ENCODE measurements at regions not wholly inside any gene's neighbourhood (a gene's known extent, or its start where the extent isn't known, plus 50 kb on each side); places are given as distances from the start of the nearest gene placed in this dataset.
"Not testable (repeated sequence)": the region's sequence is repeated elsewhere in the genome, so short reads cannot be mapped to it uniquely, and the experiment has no call there.

DNA sequence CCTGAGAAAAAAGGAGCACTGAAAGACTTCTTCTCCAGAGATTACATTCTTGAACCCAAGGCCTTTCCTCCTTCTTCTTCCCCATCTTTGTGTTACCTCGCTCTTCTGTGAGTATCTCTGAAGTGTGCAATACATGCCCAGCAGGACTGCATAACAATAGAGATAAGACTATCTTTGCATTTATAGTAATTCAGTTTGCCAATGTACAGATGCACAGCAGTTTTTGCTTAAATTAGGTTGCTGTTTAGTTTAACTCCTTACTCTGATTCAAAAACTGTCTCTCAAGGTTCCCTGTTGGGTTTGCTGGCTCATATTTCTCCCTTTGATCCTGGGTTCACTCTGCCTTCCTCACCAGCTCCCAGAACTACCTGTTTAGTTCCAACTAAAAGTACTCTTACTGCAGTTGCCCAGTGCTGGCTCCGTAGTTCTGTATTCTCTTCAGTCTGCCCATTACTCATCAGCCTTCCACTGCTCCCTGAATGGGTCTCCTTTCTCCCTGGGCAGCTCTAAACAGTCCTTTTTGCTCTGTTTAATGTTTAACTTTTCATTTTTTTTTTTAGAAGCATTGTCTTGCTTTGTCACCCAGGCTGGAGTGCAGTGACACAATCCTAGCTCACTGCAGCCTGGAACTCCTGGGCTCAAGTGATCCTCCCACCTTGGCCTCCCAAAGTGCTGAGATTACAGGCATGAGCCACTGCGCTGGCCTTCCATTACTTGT lies 180.6 kb upstream of the CAND1 start:
- DNase-seq: no peak

DNA sequence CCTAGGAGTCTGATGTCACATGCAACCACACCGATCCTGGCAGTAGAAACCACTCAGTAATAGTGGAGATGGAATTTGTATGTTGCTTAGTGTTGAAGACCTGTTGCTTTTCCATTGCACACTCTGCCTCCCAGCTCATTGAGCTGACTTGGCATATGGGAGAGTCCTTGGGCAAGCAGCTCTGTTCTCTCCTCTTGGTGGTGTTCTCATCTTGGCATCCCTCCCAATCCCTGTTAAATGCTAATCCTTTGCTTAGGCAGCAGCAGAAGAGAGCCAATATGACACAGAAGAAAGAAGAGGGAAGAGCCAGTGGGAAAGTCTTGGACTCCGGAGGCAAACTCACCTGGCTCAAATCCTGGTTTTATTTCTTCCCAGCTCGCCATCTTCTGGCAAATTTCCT lies 178.0 kb upstream of the CAND1 start:
- DNase-seq: no peak

DNA sequence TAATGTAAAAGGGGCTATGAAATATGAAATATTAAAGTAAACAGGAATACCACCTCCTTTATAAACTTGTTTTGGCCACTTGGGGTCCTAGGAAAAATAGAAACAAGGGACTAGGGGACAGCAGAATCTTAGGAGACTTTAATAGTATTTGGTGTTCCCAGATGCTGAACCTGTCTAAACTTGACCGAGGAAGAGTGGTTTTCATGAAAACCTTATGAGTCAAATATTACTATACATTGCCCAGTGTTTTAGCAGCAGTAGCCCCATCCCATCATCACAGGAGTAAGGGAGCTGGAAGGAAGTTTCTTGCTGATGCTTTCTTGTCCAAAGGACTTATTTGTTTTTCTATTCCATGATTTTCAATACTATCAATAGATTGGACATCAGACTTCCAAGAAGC lies 177.5 kb upstream of the CAND1 start:
- DNase-seq: no peak

DNA sequence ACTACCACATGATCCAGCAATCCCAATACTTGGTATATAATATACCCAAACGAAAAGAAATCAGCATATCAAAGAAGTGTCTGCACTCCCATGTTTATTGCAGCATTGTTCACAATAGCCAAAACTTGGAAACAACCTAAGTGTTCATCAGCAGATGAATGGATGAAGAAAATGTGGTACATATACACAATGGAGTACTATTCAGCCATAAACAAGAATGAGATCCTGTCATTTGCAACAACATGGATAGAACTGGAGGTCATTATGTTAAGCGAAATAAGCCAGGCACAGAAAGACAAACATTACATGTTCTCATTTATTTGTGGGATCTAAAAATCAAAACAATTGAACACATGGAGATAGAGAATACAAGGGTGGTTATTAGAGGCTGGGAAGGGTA lies 176.2 kb upstream of the CAND1 start:
- not testable (repeated sequence) for DNase-seq

DNA sequence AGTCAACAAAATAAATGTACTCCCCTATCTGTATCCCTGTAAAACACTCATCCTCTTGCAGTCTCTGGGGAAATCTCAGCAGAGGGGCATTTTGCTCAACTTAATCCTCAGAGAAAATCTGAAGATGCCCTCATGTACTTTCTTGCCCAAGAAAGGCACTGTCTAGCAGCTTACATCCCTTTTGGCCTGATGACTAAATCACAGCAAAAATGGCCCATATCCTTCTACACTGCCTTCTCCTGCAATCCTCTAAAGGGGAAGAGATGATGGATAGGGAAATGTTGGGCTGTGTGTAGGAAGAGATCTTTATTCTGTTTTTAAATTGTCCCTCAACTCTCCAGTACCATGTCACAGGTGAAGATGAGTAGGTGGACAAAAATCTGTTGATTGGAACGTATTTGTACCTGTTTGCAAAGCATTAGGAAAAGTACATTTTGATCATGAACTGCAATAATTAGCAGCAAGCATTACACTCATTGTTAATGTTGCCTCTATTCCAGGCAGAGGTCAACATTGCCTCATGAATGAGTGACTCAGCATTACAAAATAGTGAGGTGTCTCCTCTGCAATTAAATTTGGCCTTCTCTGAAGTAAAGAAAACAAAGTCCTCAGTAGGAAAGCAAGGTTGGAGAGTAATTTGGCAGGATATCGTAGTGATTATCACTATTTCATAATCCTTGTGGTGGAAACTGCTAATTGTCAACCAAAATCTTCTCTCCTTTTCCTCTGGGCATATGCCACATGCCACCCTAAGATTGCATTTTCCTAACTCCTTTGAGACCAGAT lies 172.4 kb upstream of the CAND1 start:
- no peak for DNase-seq

DNA sequence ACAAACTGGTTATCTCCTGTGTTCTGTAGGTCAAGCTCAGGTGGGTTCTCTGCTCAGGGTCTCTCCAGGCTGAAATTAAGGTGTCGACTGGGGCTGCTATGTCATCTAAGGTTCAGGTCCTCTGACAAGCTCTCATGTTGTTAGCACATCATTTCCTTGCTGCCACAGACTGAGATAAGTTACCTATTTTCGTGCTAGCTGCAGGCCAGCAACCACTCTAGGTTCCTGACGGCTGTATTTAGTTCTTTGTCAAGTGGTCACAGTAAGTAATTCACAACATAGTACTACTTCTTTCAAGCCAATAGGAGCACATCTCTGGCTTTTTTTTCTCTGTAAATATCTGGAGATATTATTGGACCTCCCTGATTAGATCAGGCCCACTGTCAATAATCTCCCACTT lies 169.3 kb upstream of the CAND1 start:
- no peak for DNase-seq

DNA sequence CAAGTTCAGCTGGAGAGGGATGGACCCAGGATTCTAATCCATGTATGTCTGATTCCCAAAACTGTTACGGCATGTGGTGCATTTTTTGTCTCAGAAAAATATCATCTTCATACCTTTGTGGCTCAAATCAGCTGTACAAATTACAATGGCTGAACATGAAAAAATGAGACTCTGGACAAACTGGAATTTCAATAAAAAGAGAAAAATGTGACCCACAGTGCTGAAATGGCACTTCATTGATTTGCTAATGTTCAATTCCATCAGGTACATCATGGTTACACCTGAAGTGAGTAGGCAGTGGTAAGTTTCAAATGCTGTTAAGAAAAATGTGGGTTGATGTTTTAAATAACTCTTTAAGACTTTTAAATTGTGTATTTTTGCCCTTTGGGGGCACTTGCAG lies 165.6 kb upstream of the CAND1 start:
- DNase-seq: no peak

DNA sequence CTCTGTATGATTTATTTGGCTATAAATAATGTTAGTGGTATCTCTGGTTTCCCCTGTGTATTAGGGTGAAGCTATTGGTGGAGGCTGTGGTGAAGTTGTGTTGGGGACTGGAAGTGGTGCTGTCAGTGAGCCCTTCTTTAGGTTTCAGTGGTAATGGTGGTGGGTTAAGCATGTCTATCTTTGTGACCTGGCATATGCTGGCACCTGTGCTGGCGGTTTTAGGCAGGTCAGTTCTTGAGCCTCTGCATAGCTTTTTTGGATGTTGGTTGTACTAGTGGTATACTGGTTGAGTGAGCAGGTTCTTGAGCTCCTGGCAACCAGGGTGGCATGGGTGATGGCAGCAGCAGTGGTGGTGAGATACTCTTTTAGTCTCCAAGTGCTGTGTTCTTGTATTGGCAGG lies 161.9 kb upstream of the CAND1 start:
- no peak for DNase-seq

DNA sequence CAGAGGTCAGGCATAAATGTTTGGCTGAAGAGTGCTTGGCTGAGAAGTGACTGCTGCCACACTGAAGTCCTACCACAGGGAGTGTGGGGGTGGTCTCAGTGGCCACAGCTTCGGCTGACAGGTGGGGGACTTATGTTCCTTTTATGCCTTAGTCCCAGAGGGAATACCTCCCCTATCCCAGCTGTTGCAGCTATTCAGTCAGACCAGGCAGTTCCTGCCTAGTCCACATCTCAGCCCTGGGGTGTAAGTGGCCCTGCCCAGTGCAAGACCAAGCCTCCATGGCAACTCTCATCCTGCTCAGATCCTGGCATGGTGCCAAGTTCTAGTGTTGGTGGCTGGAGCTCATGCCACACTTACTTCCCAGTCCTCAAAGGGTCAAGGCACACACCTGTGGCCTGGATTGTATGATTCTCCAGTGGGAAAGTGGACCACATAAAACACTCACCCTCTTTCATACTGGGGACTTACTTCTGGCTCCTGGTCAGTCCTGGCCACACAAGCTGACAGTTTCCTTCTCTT lies 161.3 kb upstream of the CAND1 start:
- DNase-seq: no peak

DNA sequence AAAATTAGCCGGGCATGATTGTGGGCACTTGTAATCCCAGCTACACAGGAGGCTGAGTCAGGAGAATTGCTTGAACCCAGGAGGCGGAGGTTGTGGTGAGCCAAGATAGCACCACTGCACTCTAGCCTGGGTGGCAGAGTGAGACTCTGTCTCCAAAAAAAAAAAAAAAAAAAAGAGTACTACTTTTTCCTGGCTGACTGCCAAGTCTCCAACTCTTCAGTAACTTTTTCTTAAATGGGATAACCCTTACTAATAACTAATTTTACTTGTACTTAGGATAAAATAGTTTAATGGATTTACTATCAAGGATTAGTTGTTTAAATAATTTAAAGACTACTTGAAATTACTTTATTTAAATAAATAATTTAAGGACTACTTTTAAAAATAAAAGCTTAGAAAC lies 158.8 kb upstream of the CAND1 start:
- DNase-seq: not testable (repeated sequence)

DNA sequence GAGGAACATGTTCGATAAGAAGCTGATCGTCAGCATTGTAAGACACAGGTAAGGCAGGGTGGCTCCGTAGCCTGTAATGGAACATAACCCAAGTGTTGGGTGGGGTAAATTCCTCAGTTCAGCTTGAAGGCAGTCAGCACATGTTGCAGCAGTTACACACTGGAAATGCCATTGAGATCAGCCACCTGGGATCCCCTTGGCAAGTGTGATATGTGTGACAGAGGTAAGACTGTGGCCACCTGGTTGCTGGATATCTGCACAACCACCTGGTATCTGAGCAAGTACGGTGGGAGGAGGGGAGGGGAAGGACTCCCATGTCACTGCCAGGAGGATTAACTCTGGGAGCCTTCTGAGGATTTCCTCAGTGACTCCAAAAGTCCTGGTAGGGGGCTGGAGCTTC lies 158.0 kb upstream of the CAND1 start:
- DNase-seq: no peak

DNA sequence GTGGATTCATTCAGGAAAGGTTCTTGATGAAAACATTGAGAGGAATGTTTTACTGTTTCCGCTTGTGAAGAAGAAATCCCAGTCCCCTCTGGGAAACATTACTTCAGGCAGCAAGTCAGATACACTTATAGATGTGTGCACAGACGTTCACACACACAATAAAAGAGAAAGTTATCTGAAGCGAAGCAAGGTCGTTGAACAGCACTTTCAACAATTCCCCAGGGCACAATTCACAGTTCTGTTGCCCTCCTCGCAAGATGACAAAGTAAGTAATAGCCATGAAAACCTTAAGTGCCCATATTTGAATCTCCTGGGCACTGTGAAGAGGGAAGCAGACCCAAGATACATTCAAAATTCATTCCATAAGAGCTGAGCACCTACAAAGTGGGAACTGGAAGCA lies 156.6 kb upstream of the CAND1 start:
- DNase-seq: no peak

DNA sequence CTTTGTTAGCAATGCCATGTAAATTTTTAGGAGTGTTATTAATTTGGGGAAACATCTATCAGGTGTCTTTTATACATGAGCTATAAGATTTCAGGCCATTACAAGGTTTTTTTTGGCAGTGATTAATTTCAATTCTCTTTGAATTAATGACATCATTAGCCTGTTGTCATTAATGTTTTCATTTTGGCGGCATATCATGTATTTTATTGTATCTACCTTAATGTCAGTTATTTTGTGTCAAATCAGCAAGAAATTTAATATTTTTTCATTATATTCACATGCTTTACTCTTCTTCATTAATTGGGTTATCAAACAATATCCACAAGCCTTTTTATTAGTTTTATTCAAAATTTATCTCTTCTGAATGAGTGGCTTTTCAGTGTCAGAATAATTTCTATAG lies 153.0 kb upstream of the CAND1 start:
- DNase-seq: no peak

DNA sequence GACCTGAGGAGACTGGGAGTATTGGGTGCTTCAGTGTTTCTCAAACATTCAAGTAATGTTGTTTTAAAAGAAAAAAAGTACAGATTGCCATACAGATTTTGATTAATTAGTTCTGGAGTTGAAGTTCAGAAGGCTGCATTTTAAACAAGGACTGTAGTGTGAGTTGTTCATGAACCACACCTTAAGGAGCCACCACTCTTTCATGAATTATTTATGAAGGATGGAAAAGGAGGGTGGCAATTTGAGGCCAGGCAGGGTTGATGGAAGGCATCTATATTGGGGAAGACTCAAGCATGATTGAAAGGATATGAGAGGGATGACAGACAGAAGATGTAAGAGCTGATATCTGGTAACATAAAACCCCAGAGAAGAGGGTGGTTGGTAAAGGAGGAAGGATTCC lies 146.6 kb upstream of the CAND1 start:
- DNase-seq: no peak

DNA sequence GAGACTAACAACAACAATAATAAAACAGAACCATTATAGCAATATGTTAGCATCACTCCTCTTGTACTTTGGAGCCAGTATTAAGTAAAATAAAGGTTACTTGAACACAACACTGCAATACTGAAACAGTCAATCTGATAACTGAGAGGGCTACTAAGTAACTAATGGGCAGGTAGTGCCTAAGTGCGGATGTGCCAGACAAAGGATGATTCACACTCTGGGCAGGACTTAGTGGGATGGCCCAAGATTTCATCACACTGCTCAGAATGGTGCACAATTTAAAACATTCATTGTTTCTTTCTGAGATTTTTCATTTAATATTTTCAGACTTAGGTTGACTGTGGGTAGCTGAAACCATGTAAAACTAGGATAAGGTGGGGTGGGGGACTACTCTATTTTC lies 131.9 kb upstream of the CAND1 start:
- DNase-seq: no peak

DNA sequence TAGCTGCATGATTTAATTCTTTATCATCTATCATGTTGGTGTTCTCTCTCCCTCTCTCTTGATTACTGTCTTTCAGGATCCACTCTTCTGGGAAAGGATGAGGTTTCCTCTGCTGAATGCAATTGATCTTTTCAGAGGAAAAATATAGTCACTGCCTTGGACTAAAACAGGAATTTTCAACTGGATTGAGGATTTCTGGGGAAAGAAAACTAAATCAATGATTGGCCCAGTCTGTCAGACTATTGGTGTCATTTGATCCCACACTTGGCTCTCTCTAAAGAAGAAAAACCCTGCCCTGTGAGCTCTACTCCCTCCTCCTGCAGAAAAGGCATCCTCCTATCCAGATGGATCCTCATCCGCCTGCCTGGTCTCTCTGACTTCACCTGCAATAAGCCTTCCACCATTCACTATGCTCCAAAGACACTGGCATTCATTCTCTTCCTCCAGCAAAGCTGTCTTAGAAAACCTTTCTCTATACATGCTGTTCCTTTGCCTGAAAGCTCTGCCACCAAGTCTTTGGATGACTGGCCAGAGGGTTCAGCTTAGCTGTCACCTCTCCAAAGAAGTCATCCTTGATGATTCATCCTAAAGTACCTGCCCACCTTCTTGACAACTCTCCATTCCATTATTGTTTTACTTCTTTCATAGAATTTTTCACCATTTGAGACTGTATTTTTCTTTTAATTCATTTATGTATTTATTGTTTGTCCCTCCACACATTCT lies 127.7 kb upstream of the CAND1 start:
- DNase-seq: no peak

DNA sequence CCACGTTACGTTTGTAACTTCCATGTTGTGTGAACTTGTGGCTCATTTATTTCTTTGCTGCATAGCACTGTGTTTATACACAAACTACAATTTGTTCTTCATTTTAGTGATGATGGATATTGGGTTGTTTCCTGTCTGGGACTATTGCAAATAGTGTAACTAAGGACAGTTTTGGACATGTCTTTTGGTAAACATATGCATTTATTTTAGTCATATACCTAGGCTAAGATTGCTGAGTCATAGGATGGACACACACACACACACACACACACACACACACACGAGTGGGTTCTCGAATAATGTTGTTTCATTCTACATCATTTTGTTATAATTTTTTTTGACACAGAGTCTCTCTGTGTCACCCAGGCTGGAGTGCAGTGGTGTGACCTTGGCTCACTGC lies 123.5 kb upstream of the CAND1 start:
- no peak for DNase-seq

DNA sequence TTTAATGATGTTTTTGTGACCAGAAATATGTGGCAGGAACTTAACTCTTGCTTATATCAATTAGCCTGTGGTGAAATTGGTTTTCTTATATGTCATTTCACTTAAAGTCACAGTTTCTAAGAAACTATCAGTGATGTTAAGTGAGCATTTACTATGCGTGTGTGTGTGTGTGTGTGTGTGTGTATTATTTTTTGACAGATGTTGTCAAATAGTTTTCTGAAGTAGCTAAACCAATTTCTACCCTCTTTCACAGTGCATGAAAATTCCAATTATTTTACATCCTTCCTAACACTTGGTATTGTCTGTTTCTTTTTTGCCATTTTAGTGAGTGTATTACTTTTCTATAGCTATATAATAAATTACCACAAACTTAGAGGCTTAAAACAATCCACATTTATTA lies 122.1 kb upstream of the CAND1 start:
- no peak for DNase-seq

DNA sequence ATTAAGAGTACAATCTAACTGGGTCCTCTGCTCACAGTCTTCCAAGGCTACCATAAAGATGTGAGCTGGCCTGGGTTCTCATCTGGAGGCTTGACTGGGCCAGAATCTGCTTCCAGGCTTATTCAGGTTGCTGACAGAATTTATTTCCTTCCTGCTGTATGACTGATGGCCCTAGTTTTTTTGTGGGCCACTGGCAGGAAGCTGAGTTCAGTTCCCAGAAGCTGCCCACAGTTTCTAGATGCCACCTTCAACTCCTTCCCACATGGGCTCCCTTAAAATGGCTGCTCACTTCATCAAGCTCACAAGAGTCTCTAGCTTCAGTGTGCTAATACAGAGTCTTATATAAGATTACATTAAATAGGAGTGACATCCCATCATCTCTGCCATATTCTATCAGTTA lies 121.7 kb upstream of the CAND1 start:
- DNase-seq: no peak

DNA sequence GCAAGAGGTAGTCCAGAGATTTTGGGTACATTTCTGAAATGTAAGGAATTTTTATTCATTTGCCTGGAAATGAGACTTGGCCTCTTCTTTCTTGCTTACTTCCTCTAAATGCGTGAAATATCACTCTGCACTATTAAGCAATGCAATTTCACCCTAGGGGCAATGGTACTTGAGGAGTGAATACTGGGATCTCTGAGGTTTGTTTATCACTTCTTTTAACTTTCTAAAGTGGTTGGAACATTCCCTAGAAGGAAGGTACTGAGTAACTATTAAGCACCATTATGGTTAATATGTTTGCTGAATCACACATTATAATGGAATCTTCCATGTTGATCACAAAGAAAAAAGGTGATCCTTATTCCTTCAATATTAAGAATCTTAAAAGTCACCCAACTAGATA lies 120.9 kb upstream of the CAND1 start:
- no peak for DNase-seq

DNA sequence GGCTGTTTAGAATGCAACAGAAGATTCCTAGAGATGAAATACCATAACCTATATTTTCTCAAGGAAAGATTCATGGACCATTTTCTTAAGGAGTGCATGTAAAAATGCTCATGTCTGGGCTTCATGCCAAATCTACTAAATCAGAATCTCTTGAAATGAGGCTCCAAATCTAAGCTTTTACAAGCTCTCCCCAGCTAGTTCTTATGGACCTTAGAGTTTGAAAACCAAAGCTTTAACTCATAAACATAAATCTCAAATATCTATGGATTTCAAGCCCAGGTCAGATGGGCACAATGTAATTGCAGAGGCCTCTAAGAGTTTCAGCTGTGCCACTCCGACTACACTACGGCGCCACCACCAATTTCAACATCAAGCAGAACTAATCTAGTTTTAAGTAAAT lies 117.3 kb upstream of the CAND1 start:
- DNase-seq: no peak

DNA sequence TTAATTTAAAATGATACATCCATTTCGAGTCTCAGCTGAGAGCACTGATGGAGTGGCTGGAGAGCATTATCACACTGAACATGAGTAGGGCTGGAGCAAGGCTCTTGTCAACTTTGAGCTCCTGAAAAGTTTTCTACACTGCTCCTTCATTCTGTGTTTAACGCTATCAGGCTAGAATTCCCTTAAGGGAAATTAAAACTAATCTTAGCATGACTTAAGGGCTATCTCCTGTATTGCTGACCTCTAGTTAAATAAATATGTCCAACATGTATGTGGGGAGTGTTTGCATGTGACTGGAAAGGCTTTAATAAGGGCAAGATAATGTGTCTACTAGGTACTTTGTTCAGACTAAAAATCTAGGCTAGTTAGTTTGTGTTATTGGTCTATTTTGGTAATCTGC lies 116.7 kb upstream of the CAND1 start:
- no peak for DNase-seq

DNA sequence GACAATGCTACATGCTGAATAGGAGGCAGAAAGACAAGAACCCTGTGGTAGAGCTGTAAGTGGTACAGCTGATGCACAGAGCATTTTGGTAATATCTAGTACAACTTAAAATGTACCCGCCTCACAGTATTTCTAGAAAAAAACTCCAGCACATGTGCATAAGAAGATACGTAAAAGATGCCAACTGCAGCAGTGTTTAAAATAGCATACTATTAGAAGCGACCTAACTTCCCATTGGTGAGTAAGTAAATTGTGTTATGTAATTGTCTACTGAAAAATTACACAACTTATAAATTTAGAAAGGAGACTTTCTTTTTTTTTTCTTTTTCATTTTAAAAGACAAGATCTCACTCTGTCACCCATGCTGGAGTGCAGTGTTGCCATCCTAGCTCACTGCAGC lies 114.3 kb upstream of the CAND1 start:
- no peak for DNase-seq

DNA sequence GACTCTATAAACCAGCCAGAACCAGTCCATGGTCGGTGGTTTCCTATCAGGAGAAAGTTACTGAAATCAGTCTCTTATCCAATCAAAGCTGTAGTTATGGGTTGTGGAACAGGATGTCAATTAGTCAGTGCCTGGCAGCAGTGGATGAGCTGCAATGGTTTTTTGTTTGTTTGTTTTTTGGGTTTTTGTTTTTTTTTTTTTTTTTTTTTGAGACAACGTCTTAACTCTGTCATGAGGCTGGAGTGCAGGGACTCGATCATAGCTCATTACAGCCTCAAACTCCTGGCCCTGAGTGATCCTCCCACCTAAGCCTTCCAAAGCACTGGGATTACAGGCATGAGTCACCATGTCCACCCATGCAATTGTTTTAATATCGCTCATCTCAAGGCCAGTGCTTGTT lies 113.3 kb upstream of the CAND1 start:
- no peak for DNase-seq
